GM12874 (cell line): ENCODE measurements at regions not wholly inside any gene's neighbourhood (a gene's known extent, or its start where the extent isn't known, plus 50 kb on each side); places are given as distances from the start of the nearest gene placed in this dataset.

Experiments
- CTCF ChIP-seq: IDR thresholded peaks from 2 replicates; pipeline ENCODE4 v1.5.1; 2011; ENCODE audit warnings: low read depth, mild to moderate bottlenecking, control low read depth, low read length, moderate library complexity; ENCODE audit not compliant: insufficient read depth

DNA sequence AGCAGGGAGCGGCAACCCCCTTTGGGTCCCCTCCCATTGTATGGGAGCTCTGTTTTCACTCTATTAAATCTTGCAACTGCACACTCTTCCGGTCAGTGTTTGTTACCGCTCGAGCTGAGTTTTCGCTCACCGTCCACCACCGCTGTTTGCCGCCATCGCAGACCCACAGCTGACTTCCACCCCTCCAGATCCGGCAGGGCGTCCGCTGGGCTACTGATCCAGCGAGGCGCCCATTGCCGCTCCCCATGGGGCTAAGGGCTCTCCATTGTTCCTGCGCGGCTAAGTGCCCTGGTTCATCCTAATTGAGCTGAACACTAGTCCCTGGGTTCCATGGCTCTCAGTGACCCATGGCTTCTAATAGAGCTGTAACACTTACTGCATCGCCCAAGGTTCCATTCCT is 115.6 kb upstream of the AUTS2 start:
- TF ChIP-seq CTCF, result no peak

GRCh38 chr7:69489533-69489932 is 108.7 kb upstream of the AUTS2 start:
- no peak for TF ChIP-seq CTCF

GRCh38 chr7:69498671-69499070 is 99.6 kb upstream of the AUTS2 start:
- TF ChIP-seq CTCF, result no peak

DNA sequence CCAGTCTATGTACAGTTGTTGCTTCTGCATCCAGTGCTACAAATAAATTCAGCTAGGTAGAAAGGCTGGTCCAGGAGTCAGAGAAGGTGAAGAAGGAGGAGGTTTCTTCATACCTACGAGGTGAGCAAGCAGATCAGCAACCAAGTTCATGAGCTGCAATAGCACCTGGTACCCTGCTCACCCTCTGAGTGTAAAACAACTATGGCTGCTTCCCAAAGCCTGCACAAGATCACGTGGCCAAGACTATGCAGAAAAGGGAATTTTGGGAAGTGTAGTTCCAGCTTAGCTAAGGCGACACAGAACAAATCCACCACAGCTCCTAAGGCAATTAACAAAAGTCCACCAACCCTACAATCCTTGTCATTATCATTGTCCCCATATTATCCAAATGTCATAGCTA is 95.9 kb upstream of the AUTS2 start:
- no peak for TF ChIP-seq CTCF

DNA sequence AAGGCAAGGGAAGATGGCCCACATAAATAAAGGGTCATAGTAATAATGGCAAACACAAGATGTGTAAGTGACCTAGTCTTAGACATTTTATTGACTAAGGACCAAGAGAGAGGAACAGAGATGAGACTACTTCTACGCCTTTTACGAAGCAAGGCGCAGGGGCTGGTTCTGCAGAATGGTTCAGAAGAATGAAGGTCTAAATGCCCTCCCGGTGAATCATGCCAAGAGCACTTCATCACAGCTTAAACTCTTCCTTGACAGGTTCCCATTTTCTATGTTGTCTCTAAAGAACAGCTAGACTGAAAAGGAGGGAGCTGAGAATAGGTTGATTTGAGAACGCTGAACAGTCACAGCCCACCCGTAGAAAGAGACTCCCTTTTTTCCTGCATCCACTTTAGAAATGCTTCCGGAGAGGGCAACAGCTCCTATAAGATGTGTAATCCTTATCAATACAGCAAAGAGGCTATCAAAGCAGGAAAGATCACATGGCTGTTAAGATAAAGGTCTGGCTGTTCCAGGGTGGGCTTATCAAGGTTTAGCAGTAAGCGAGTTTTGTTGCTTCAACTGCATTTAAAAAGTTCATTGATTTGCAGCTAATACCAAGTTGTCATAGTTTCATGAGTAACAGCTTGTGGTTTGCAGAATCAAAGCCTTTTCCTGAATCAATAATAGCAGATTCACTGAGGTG is 93.4 kb upstream of the AUTS2 start:
- TF ChIP-seq CTCF, result no peak

DNA sequence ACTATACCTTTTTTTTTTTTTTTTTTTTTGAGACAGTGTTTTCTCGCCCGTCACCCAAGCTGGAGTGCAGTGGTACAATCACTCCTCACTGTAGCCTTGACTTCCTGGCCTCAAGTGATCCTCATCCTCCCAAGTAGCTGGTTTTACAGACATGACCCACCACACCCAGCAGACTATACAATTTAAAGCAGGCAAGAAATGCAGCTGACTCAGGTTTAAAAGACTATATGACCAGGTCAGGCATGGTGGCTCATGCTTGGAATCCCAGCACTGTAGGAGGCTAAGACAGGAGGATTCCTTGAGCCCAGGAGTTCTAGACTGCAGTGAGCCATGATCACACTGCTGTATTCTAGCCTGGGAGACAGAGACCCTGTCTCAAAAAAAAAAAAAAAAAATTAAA is 89.5 kb upstream of the AUTS2 start:
- TF ChIP-seq CTCF, result no peak

- no peak for TF ChIP-seq CTCF
Observed at GRCh38 chr7:69510114-69510513, 88.2 kb upstream of the AUTS2 start.
